Spleen (tissue), 11 donors: ENCODE measurements at regions not wholly inside any gene's neighbourhood (a gene's known extent, or its start where the extent isn't known, plus 50 kb on each side); places are given as distances from the start of the nearest gene placed in this dataset.

Experiments used
- DNase-seq: peaks from one replicate; pipeline ENCODE4 v3.0.0-alpha.2; 2020
- H3K27ac ChIP-seq, 8 donors: fragments of 200-600 bp; sonication (generic) in 7 of 8; 1 replicate in 4 of 8; 2 replicates in 4 of 8; pipeline versions ENCODE4 v1.5.0 to v1.8.0; 2016 to 2021; ENCODE audit warnings: inconsistent platforms in 4 of 8, mild to moderate bottlenecking in 4 of 8, moderate library complexity in 1 of 8
- H3K27me3 ChIP-seq, 7 donors: fragments of 200-600 bp; sonication (generic) in 6 of 7; replicated peaks in 1 of 7; 1 replicate in 4 of 7; 2 replicates in 3 of 7; pipeline versions ENCODE4 v1.5.0 to v1.8.0; 2016 to 2021; ENCODE audit warnings: inconsistent platforms in 3 of 7, mild to moderate bottlenecking in 1 of 7
- H3K36me3 ChIP-seq, 6 donors: fragments of 200-600 bp; sonication (generic) in 5 of 6; 1 replicate in 4 of 6; 2 replicates in 2 of 6; pipeline versions ENCODE4 v1.5.0 to v1.8.0; 2016 to 2021; ENCODE audit warnings: inconsistent platforms in 2 of 6
- H3K4me1 ChIP-seq, 6 donors: fragments of 200-600 bp; sonication (generic) in 5 of 6; 1 replicate in 3 of 6; 2 replicates in 3 of 6; pipeline versions ENCODE4 v1.5.0 to v1.8.0; 2016 to 2021; ENCODE audit warnings: inconsistent platforms in 3 of 6
- H3K4me3 ChIP-seq, 8 donors: fragments of 200-600 bp; sonication (generic) in 7 of 8; 1 replicate in 4 of 8; 2 replicates in 4 of 8; pipeline versions ENCODE4 v1.5.0 to v1.8.0; 2016 to 2021; ENCODE audit warnings: inconsistent platforms in 4 of 8, mild to moderate bottlenecking in 4 of 8, moderate library complexity in 2 of 8
- H3K9me3 ChIP-seq, 8 donors: fragments of 200-600 bp; sonication (generic) in 7 of 8; 1 replicate in 4 of 8; 2 replicates in 4 of 8; pipeline versions ENCODE4 v1.5.0 to v1.8.0; 2016 to 2021; ENCODE audit warnings: inconsistent platforms in 4 of 8
- POLR2A ChIP-seq, 3 donors: fragments of 450-650 bp; IDR thresholded peaks; one replicate each; pipeline ENCODE4 v1.5.1; 2017; ENCODE audit warnings: antibody characterized with exemption in 3 of 3, mild to moderate bottlenecking in 1 of 3
- POLR2AphosphoS5 ChIP-seq, 3 donors: sonication (generic); formaldehyde crosslinking; IDR thresholded peaks; one replicate each; pipeline ENCODE4 v1.5.1; 2017; ENCODE audit warnings: antibody characterized with exemption in 3 of 3
- WGBS, 5 donors: extraction: QIAGEN DNeasy Blood & Tissue Kit in 3 of 5; methylation state at CpG; one replicate each; pipeline versions ENCODE4 v1.1.5 to v1.1.7; 2013 to 2018; 5-methylcytosine and 5-hydroxymethylcytosine counted together
- intact Hi-C: fragments of 100-400 bp; cut with DNase I; formaldehyde crosslinking; loops from one replicate; pipeline ENCODE4 v1.15.0; 2023; ENCODE audit warnings: low total_unique reads
- TF ChIP-seq, protein P1 (sequence below), 11 experiments: fragments of 200-600 bp in 7 of 11; fragments of 450-650 bp in 4 of 11; sonication (generic) in 4 of 11; IDR thresholded peaks in 8 of 11; conservative IDR thresholded peaks in 3 of 11; 1 replicate in 7 of 11; 2 replicates in 4 of 11; pipeline versions ENCODE4 v1.4.0 to v1.8.0; 2016 to 2021; ENCODE audit warnings: antibody characterized with exemption in 11 of 11, inconsistent platforms in 4 of 11, mild to moderate bottlenecking in 1 of 11
- donor health status: healthy with polysubstance abuse.
- donor health status: DM: no; HTN: no; CAD: no; lungs with moderate emphysema.
- donor health status: DM: no; HTN: no; CAD: no.
- donor health status: Bipolar disorder and iron deficiency.
- donor health status: healthy.
- donor health status: DM: no; HTN: no; CAD: no.
- donor health status: DM: yes; HTN: yes; CAD: no.

DNA sequence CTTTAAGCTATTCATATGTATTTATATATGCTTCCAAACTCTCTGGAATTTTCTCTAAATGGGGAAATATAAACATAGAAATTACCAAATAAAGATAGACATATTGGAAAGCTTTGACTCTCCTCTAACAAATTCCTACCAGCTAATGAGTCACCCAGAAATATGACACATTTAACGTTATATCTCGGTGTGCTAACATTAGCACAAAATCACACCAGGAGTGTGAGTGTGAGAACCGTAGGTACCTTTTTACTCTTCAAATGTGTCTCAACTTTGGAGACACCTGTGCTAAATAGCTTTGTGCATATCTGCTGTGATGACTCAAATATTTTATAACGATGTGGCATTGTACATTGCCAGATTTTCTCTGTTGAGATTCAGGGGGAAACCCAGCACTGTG is 714.4 kb downstream of the METTL15 start:
- no peak for DNase-seq
- Histone ChIP-seq H3K9me3 (peaks cover 0 to 25% (median 14%) of the 10 kb centered on the region in 8 donors), H3K27me3 (no peaks in the 10 kb centered on the region), H3K4me1 (no peaks in the 10 kb centered on the region), H3K27ac (no peak overlapping the region), H3K36me3 (no peaks in the 10 kb centered on the region), H3K4me3 (no peak overlapping the region)
- intact Hi-C loops: no loop called here
- WGBS, 5 donors: 83 to 92% (median 88%) methylated on average over 4 of the region's 4 CpGs
- no peak for TF ChIP-seq POLR2A (IDR thresholded peaks at IDR 0.05)
- no peak for TF ChIP-seq POLR2AphosphoS5 (IDR thresholded peaks at IDR 0.05)
- TF ChIP-seq, protein P1, sequence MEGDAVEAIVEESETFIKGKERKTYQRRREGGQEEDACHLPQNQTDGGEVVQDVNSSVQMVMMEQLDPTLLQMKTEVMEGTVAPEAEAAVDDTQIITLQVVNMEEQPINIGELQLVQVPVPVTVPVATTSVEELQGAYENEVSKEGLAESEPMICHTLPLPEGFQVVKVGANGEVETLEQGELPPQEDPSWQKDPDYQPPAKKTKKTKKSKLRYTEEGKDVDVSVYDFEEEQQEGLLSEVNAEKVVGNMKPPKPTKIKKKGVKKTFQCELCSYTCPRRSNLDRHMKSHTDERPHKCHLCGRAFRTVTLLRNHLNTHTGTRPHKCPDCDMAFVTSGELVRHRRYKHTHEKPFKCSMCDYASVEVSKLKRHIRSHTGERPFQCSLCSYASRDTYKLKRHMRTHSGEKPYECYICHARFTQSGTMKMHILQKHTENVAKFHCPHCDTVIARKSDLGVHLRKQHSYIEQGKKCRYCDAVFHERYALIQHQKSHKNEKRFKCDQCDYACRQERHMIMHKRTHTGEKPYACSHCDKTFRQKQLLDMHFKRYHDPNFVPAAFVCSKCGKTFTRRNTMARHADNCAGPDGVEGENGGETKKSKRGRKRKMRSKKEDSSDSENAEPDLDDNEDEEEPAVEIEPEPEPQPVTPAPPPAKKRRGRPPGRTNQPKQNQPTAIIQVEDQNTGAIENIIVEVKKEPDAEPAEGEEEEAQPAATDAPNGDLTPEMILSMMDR (IDR thresholded peaks at IDR 0.05 in 8 of 11, conservative IDR thresholded peaks at IDR 0.05 in 3 of 11): no peak

GRCh38 chr11:28820296-28820989 is 712.3 kb downstream of the METTL15 start:
- Histone ChIP-seq H3K36me3 (no peaks in the 10 kb centered on the region), H3K4me1 (no peaks in the 10 kb centered on the region), H3K27ac (no peak overlapping the region), H3K9me3 (peaks cover 0 to 3% (median 0%) of the 10 kb centered on the region in 8 donors), H3K4me3 (no peak overlapping the region), H3K27me3 (no peaks in the 10 kb centered on the region)
- WGBS, 5 donors: 79 to 89% (median 83%) methylated on average over 2 of the region's 2 CpGs
- TF ChIP-seq, protein P1 (IDR thresholded peaks at IDR 0.05 in 8 of 11, conservative IDR thresholded peaks at IDR 0.05 in 3 of 11): no peak
- TF ChIP-seq POLR2A (IDR thresholded peaks at IDR 0.05) (no peak), POLR2AphosphoS5 (IDR thresholded peaks at IDR 0.05) (no peak)
- no peak for DNase-seq
- intact Hi-C loops: no loop called here

DNA sequence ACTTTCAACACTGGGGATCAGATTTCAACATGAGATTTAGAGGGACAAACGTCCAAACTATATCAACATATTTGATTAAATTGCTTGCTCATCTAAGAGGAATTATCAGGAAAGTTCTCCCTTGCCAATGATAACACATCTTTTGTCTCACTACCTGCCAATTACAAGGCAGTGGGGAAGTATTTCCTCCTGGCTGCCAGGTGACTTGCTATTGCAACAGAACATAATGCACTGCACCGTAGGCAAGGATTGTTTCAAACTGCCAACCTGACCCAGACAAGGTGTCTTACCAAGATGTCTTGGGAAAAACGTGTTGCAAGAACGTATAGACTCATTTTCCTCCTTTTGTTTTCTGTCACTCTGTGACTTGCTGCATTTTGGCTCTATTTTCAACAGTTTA is 711.6 kb downstream of the METTL15 start:
- Histone ChIP-seq H3K27me3 (no peaks in the 10 kb centered on the region), H3K36me3 (no peaks in the 10 kb centered on the region), H3K4me1 (no peaks in the 10 kb centered on the region), H3K4me3 (no peak overlapping the region), H3K9me3 (peaks cover 0 to 8% (median 0%) of the 10 kb centered on the region in 8 donors), H3K27ac (no peak overlapping the region)
- DNase-seq: no peak
- intact Hi-C loops: no loop called here
- TF ChIP-seq POLR2AphosphoS5 (IDR thresholded peaks at IDR 0.05) (no peak), POLR2A (IDR thresholded peaks at IDR 0.05) (no peak)
- TF ChIP-seq, protein P1 (IDR thresholded peaks at IDR 0.05 in 8 of 11, conservative IDR thresholded peaks at IDR 0.05 in 3 of 11): no peak
- 47 to 67% (median 57%) methylated on average over 4 of the region's 4 CpGs for WGBS, 5 donors

DNA sequence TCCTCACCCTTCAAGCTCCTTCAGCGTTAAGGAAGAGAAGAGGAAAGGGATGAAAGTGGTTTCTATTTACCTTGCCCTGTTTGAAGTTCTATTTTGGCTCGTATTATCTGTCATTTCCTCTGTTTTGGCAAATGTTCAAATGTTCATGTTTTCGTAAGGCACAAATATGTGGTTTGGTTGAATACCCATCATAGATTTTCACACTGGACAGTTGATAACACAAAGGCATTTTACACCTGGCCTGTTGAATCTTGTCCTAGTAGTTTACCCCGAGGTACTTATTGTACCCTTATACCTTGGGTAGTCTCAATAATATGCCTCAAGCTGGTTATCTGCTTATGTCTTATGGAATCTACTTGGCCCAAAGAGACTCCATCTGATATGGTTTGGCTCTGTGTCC is 706.9 kb downstream of the METTL15 start:
- H3K27me3 ChIP-seq: no peaks in the 10 kb centered on the region
- no peak overlapping the region for H3K4me3 ChIP-seq
- intact Hi-C loops: no loop called here
- 60 to 80% (median 66%) methylated on average over 4 of the region's 4 CpGs for WGBS, 5 donors
- no peak for DNase-seq
- no peak for TF ChIP-seq POLR2A (IDR thresholded peaks at IDR 0.05)
- TF ChIP-seq, protein P1 (IDR thresholded peaks at IDR 0.05 in 8 of 11, conservative IDR thresholded peaks at IDR 0.05 in 3 of 11): no peak
- no peak for TF ChIP-seq POLR2AphosphoS5 (IDR thresholded peaks at IDR 0.05)
- no peaks in the 10 kb centered on the region for H3K36me3 ChIP-seq
- no peak overlapping the region for H3K27ac ChIP-seq
- peaks cover 0 to 8% (median 0%) of the 10 kb centered on the region in 8 donors for H3K9me3 ChIP-seq
- no peaks in the 10 kb centered on the region for H3K4me1 ChIP-seq
